GM20431 (cell line): ENCODE measurements at regions not wholly inside any gene's neighbourhood (a gene's known extent, or its start where the extent isn't known, plus 50 kb on each side); places are given as distances from the start of the nearest gene placed in this dataset.
"Not testable (repeated sequence)": the region's sequence is repeated elsewhere in the genome, so short reads cannot be mapped to it uniquely, and the experiment has no call there.

Source experiments
- in situ Hi-C: fragments of 300-500 bp; cut with MseI, MboI; formaldehyde crosslinking; loops from one replicate; pipeline ENCODE4 v1.15.0; 2020; ENCODE audit warnings: low sequenced_read_pairs; ENCODE audit not compliant: unreplicated experiment

- in situ Hi-C loops = no loop called here
Measured at GRCh38 chr12:23133471-23133870, 508.5 kb downstream of the ETNK1 start.

- in situ Hi-C loops = no loop called here
Measured at GRCh38 chr12:23139026-23139425, 514.1 kb downstream of the ETNK1 start.

GRCh38 chr12:23140710-23141109 is 515.7 kb downstream of the ETNK1 start:
- in situ Hi-C loops = no loop called here

- in situ Hi-C loops = no loop called here
Measured at GRCh38 chr12:23141335-23141734, 516.4 kb downstream of the ETNK1 start.

GRCh38 chr12:23146070-23146469 is 521.1 kb downstream of the ETNK1 start:
- in situ Hi-C loops = not testable (repeated sequence)

GRCh38 chr12:23168459-23168858 is 543.5 kb downstream of the ETNK1 start:
- in situ Hi-C loops = no loop called here

GRCh38 chr12:23169012-23169695 is 544.2 kb downstream of the ETNK1 start:
- in situ Hi-C loops = no loop called here

- in situ Hi-C loops = no loop called here
Measured at GRCh38 chr12:23169696-23170013, 544.7 kb downstream of the ETNK1 start.

- in situ Hi-C loops = no loop called here
Measured at GRCh38 chr12:23174917-23175316, 549.9 kb downstream of the ETNK1 start.

GRCh38 chr12:23185346-23185745 is 560.4 kb downstream of the ETNK1 start:
- in situ Hi-C loops = no loop called here

GRCh38 chr12:23186950-23187349 is 562.0 kb downstream of the ETNK1 start:
- in situ Hi-C loops = no loop called here

- in situ Hi-C loops = no loop called here
Measured at GRCh38 chr12:23193552-23193951, 568.6 kb downstream of the ETNK1 start.

GRCh38 chr12:23197266-23197665 is 572.3 kb downstream of the ETNK1 start:
- in situ Hi-C loops = no loop called here

- in situ Hi-C loops = loop anchor here (25.0 kb wide), 1 partner anchor 1585 kb away; no protein-coding TSS in a partner anchor
Measured at GRCh38 chr12:23202728-23203127, 577.8 kb downstream of the ETNK1 start.

GRCh38 chr12:23204933-23205778 is 580.2 kb downstream of the ETNK1 start:
- in situ Hi-C loops = loop anchor here (25.0 kb wide), 1 partner anchor 1582 kb away; no protein-coding TSS in a partner anchor

GRCh38 chr12:23209793-23210192 is 584.8 kb downstream of the ETNK1 start:
- in situ Hi-C loops = loop anchor here (25.0 kb wide), 1 partner anchor 1578 kb away; no protein-coding TSS in a partner anchor

GRCh38 chr12:23210573-23210972 is 585.6 kb downstream of the ETNK1 start:
- in situ Hi-C loops = loop anchor here (25.0 kb wide), 1 partner anchor 1577 kb away; no protein-coding TSS in a partner anchor

GRCh38 chr12:23211384-23212320 is 586.7 kb downstream of the ETNK1 start:
- in situ Hi-C loops = loop anchor here (25.0 kb wide), 1 partner anchor 1576 kb away; no protein-coding TSS in a partner anchor

- in situ Hi-C loops = loop anchor here (25.0 kb wide), 1 partner anchor 1570 kb away; no protein-coding TSS in a partner anchor
Measured at GRCh38 chr12:23217158-23217557, 592.2 kb downstream of the ETNK1 start.

- in situ Hi-C loops = loop anchor here (25.0 kb wide), 1 partner anchor 1570 kb away; no protein-coding TSS in a partner anchor
Measured at GRCh38 chr12:23217667-23218066, 592.7 kb downstream of the ETNK1 start.
